Body of pancreas (tissue), 4 donors: ENCODE measurements at regions not wholly inside any gene's neighbourhood (a gene's known extent, or its start where the extent isn't known, plus 50 kb on each side); places are given as distances from the start of the nearest gene placed in this dataset.

Experiments used
- ATAC-seq: fragments of 150-250 bp; one replicate; pipeline ENCODE4 v1.9.1; 2016
- DNase-seq, 4 donors: peaks; one replicate each; pipeline ENCODE4 v3.0.0-alpha.2; 2019
- H3K27ac ChIP-seq, 4 donors: fragments of 200-600 bp; sonication (generic); 1 replicate in 3 of 4; 2 replicates in 1 of 4; pipeline versions ENCODE4 v1.5.1 to v1.6.1; 2016 to 2019; ENCODE audit warnings: mild to moderate bottlenecking in 1 of 4, mixed read lengths in 1 of 4, moderate library complexity in 1 of 4
- H3K27me3 ChIP-seq, 2 donors: fragments of 200-600 bp; sonication (generic); one replicate each; pipeline ENCODE4 v1.6.0; 2016; ENCODE audit warnings: mild to moderate bottlenecking in 1 of 2
- H3K36me3 ChIP-seq, 2 donors: fragments of 200-600 bp; sonication (generic); replicated peaks in 1 of 2; 2 replicates each; pipeline ENCODE4 v1.5.1; 2016; ENCODE audit warnings: low read depth in 2 of 2; ENCODE audit not compliant: insufficient read depth in 1 of 2
- H3K4me1 ChIP-seq: fragments of 200-600 bp; sonication (generic); one replicate; pipeline ENCODE4 v1.6.0; 2016
- H3K4me3 ChIP-seq, 2 donors: fragments of 200-600 bp; sonication (generic); 1 replicate in 1 of 2; 2 replicates in 1 of 2; pipeline ENCODE4 v1.5.1; 2016 to 2019
- H3K9me3 ChIP-seq, 3 donors: fragments of 200-600 bp; sonication (generic); 1 replicate in 2 of 3; 2 replicates in 1 of 3; pipeline ENCODE4 v1.5.1; 2016
- POLR2A ChIP-seq, 3 donors: fragments of 450-650 bp; IDR thresholded peaks; one replicate each; pipeline ENCODE4 v1.6.1; 2016; ENCODE audit warnings: antibody characterized with exemption in 3 of 3, mild to moderate bottlenecking in 2 of 3
- WGBS, 2 donors: methylation state at CpG; one replicate each; pipeline ENCODE4 v1.1.5; 2017; 5-methylcytosine and 5-hydroxymethylcytosine counted together
- intact Hi-C: fragments of 100-400 bp; cut with DNase I; formaldehyde crosslinking; loops from one replicate; pipeline ENCODE4 v1.15.1; 2023
- TF ChIP-seq, protein P1 (sequence below), 7 experiments: fragments of 450-650 bp in 4 of 7; fragments of 200-600 bp in 3 of 7; sonication (generic) in 3 of 7; IDR thresholded peaks; one replicate each; pipeline ENCODE4 v1.5.1; 2016 to 2019; ENCODE audit warnings: antibody characterized with exemption in 7 of 7

DNA sequence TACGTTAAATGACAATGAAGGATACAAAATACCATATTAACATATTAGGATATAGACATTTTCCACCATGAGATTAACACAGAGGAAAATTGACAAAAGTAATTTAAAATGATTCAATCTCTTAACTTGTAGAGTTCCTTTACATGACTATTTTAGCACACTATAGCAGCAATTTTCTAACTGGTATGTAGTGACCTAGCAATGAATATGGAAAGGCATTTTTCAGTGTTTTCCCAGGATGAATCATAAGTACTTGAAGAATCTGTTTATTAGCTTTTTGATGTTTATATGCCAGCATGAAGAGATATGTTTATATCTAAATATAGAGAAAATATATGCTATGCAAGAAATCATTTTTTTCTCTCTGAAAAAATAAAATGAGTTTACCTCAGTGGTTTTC is 782.5 kb upstream of the CDH10 start:
- H3K27me3 ChIP-seq = no peaks in the 10 kb centered on the region
- intact Hi-C loops = no loop called here
- no peak for TF ChIP-seq POLR2A (IDR thresholded peaks at IDR 0.05)
- TF ChIP-seq, protein P1, sequence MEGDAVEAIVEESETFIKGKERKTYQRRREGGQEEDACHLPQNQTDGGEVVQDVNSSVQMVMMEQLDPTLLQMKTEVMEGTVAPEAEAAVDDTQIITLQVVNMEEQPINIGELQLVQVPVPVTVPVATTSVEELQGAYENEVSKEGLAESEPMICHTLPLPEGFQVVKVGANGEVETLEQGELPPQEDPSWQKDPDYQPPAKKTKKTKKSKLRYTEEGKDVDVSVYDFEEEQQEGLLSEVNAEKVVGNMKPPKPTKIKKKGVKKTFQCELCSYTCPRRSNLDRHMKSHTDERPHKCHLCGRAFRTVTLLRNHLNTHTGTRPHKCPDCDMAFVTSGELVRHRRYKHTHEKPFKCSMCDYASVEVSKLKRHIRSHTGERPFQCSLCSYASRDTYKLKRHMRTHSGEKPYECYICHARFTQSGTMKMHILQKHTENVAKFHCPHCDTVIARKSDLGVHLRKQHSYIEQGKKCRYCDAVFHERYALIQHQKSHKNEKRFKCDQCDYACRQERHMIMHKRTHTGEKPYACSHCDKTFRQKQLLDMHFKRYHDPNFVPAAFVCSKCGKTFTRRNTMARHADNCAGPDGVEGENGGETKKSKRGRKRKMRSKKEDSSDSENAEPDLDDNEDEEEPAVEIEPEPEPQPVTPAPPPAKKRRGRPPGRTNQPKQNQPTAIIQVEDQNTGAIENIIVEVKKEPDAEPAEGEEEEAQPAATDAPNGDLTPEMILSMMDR (IDR thresholded peaks at IDR 0.05) = no peak
- no peaks in the 10 kb centered on the region for H3K9me3 ChIP-seq
- no peak overlapping the region for H3K4me3 ChIP-seq
- 75 to 86% methylated on average over 1 of the region's 1 CpG for WGBS, 2 donors
- H3K27ac ChIP-seq = no peak overlapping the region
- H3K36me3 ChIP-seq = no peaks in the 10 kb centered on the region
- DNase-seq (no peak), ATAC-seq (no peak)
- H3K4me1 ChIP-seq = no peaks in the 10 kb centered on the region

DNA sequence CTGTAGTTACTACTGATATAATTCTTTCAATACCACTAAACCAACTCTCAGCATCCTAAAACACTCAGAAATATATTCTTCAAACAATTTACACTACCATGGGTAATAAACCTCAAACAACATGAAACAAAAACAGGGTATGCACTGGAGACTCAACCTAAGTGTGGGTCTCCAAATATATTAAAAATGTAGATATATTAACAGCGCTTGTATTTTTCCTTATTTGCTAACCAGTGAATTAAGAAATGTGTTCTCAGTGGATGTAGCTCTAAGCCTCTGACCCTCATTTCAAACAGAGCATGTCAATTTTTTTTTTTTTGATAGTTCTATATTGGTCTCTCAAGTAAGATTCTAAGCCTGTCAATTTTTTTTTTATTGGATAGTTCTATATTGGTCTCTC is 778.5 kb upstream of the CDH10 start:
- Histone ChIP-seq H3K27ac (no peak overlapping the region), H3K4me3 (no peak overlapping the region), H3K9me3 (no peaks in the 10 kb centered on the region), H3K4me1 (no peaks in the 10 kb centered on the region), H3K36me3 (no peaks in the 10 kb centered on the region), H3K27me3 (no peaks in the 10 kb centered on the region)
- TF ChIP-seq, protein P1 (IDR thresholded peaks at IDR 0.05) = no peak
- TF ChIP-seq POLR2A (IDR thresholded peaks at IDR 0.05) = no peak
- WGBS, 2 donors = 63 to 81% methylated on average over 1 of the region's 1 CpG
- DNase-seq (no peak), ATAC-seq (no peak)
- intact Hi-C loops = no loop called here

DNA sequence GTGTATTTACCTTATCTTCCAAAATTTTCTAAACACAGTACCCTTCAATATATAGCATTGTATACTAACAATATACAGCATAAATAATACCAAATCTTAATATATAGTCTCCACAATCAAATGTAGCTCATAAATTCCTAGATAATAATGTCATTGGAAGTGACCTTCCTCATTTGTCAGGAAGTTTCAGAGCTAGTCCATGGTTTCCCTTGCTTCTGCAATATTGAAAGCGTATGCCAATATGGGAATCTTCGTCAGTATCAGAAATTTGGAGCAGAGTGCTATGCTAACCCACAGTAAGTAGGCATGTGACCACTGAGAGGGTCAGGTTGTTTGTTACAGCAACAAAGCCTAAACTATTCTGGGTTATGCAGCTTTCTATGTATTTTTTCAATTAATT is 774.9 kb upstream of the CDH10 start:
- Histone ChIP-seq H3K4me1 (no peaks in the 10 kb centered on the region), H3K27ac (no peak overlapping the region), H3K9me3 (no peaks in the 10 kb centered on the region), H3K36me3 (no peaks in the 10 kb centered on the region), H3K27me3 (no peaks in the 10 kb centered on the region), H3K4me3 (no peak overlapping the region)
- TF ChIP-seq POLR2A (IDR thresholded peaks at IDR 0.05) = no peak
- TF ChIP-seq, protein P1 (IDR thresholded peaks at IDR 0.05) = no peak
- WGBS, 2 donors = 59 to 65% methylated on average over 2 of the region's 2 CpGs
- intact Hi-C loops = no loop called here
- no peak for DNase-seq
- no peak for ATAC-seq

- ATAC-seq (no peak), DNase-seq (no peak)
- Histone ChIP-seq H3K27ac (no peak overlapping the region), H3K9me3 (no peaks in the 10 kb centered on the region), H3K36me3 (no peaks in the 10 kb centered on the region), H3K4me3 (no peak overlapping the region), H3K27me3 (no peaks in the 10 kb centered on the region), H3K4me1 (no peaks in the 10 kb centered on the region)
- WGBS, 2 donors = 47 to 50% methylated on average over 3 of the region's 3 CpGs
- TF ChIP-seq, protein P1 (IDR thresholded peaks at IDR 0.05) = no peak
- TF ChIP-seq POLR2A (IDR thresholded peaks at IDR 0.05) = no peak
- intact Hi-C loops = no loop called here
Measured at GRCh38 chr5:25418978-25419377, 774.2 kb upstream of the CDH10 start.

GRCh38 chr5:25418319-25418859 is 773.6 kb upstream of the CDH10 start:
- ATAC-seq = no peak
- WGBS, 2 donors = 37 to 46% methylated on average over 2 of the region's 2 CpGs
- intact Hi-C loops = no loop called here

More at GRCh38 chr5:25418319-25418859, 773.6 kb upstream of the CDH10 start:
- no peak for DNase-seq
- no peaks in the 10 kb centered on the region for H3K27me3 ChIP-seq
- no peaks in the 10 kb centered on the region for H3K36me3 ChIP-seq
- no peaks in the 10 kb centered on the region for H3K9me3 ChIP-seq
- no peak overlapping the region for H3K27ac ChIP-seq
- no peaks in the 10 kb centered on the region for H3K4me1 ChIP-seq
- TF ChIP-seq POLR2A (IDR thresholded peaks at IDR 0.05) = no peak
- TF ChIP-seq, protein P1 (IDR thresholded peaks at IDR 0.05) = no peak
- no peak overlapping the region for H3K4me3 ChIP-seq
